GM18951 (cell line): ENCODE measurements at regions not wholly inside any gene's neighbourhood (a gene's known extent, or its start where the extent isn't known, plus 50 kb on each side); places are given as distances from the start of the nearest gene placed in this dataset.
"Not testable (repeated sequence)": the region's sequence is repeated elsewhere in the genome, so short reads cannot be mapped to it uniquely, and the experiment has no call there.

Experiments used
- POLR2A ChIP-seq: IDR thresholded peaks from 4 replicates; pipeline ENCODE4 v1.6.1; 2011; ENCODE audit warnings: mild to moderate bottlenecking; ENCODE audit not compliant: insufficient read length, insufficient read depth; ENCODE audit errors: extremely low read depth
- in situ Hi-C: fragments of 300-500 bp; cut with MboI; formaldehyde crosslinking; loops from one replicate; pipeline ENCODE4 v1.12.0; 2022; ENCODE audit warnings: low sequenced_read_pairs, mixed read lengths, inconsistent platforms; ENCODE audit not compliant: unreplicated experiment

GRCh38 chr5:51099173-51099853 is 283.9 kb upstream of the ISL1 start:
- TF ChIP-seq POLR2A = no peak
- in situ Hi-C loops = no loop called here

GRCh38 chr5:51104556-51104955 is 278.7 kb upstream of the ISL1 start:
- in situ Hi-C loops = no loop called here
- no peak for TF ChIP-seq POLR2A

- TF ChIP-seq POLR2A = no peak
- in situ Hi-C loops = no loop called here
Measured at GRCh38 chr5:51109786-51110410, 273.4 kb upstream of the ISL1 start.

GRCh38 chr5:51131266-51131665 is 252.0 kb upstream of the ISL1 start:
- no peak for TF ChIP-seq POLR2A
- in situ Hi-C loops = no loop called here

- TF ChIP-seq POLR2A = no peak
- in situ Hi-C loops = no loop called here
Measured at GRCh38 chr5:51138164-51138563, 245.1 kb upstream of the ISL1 start.

GRCh38 chr5:51148437-51148836 is 234.8 kb upstream of the ISL1 start:
- in situ Hi-C loops = no loop called here
- no peak for TF ChIP-seq POLR2A

GRCh38 chr5:51156222-51156621 is 227.0 kb upstream of the ISL1 start:
- in situ Hi-C loops = no loop called here
- no peak for TF ChIP-seq POLR2A

- in situ Hi-C loops = no loop called here
- TF ChIP-seq POLR2A = no peak
Measured at GRCh38 chr5:51156838-51157237, 226.4 kb upstream of the ISL1 start.

- in situ Hi-C loops = no loop called here
- TF ChIP-seq POLR2A = no peak
Measured at GRCh38 chr5:51159164-51159563, 224.1 kb upstream of the ISL1 start.

GRCh38 chr5:51159606-51160005 is 223.6 kb upstream of the ISL1 start:
- no peak for TF ChIP-seq POLR2A
- in situ Hi-C loops = no loop called here

GRCh38 chr5:51162245-51162644 is 221.0 kb upstream of the ISL1 start:
- TF ChIP-seq POLR2A = no peak
- in situ Hi-C loops = no loop called here

GRCh38 chr5:51165621-51166020 is 217.6 kb upstream of the ISL1 start:
- in situ Hi-C loops = not testable (repeated sequence)

GRCh38 chr5:51172903-51173626 is 210.2 kb upstream of the ISL1 start:
- TF ChIP-seq POLR2A = no peak
- in situ Hi-C loops = no loop called here

- TF ChIP-seq POLR2A = no peak
- in situ Hi-C loops = no loop called here
Measured at GRCh38 chr5:51181208-51181894, 201.9 kb upstream of the ISL1 start.

- TF ChIP-seq POLR2A = no peak
- in situ Hi-C loops = no loop called here
Measured at GRCh38 chr5:51185850-51186329, 197.4 kb upstream of the ISL1 start.
